Right forelimb (tissue), 1 donor: ENCODE measurements at regions not wholly inside any gene's neighbourhood (a gene's known extent, or its start where the extent isn't known, plus 50 kb on each side); places are given as distances from the start of the nearest gene placed in this dataset.
"Not testable (repeated sequence)": the region's sequence is repeated elsewhere in the genome, so short reads cannot be mapped to it uniquely, and the experiment has no call there.

Source experiments
- DNase-seq: peaks from one replicate; pipeline ENCODE4 v3.0.0-alpha.2; 2018

GRCh38 chr6:74357321-74357720 is 661.3 kb downstream of the CD109 start:
- no peak for DNase-seq

DNA sequence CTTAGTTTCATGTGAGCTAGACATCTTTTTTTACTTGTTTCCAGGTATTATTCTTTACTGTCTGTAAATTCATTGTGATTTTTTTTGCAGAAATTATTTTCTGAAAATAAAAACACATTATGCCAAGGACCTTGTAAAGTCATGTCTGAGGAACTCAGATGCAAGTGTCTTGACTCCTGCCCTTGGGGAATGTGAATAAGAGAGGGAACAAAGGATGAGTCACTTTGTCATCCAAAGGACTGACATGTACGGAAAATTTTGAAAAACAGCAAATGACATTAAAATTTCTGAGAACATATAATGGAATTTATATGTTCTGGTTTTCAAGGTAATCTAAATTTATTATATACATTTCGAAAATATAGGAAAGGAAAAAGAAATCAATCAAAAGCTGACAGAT is 660.4 kb downstream of the CD109 start:
- no peak for DNase-seq

- DNase-seq: peak; percentile 50
Measured at GRCh38 chr6:74346936-74347535, 651.0 kb downstream of the CD109 start.

GRCh38 chr6:74343804-74344203 is 647.8 kb downstream of the CD109 start:
- no peak for DNase-seq

GRCh38 chr6:74343321-74343720 is 647.3 kb downstream of the CD109 start:
- DNase-seq: not testable (repeated sequence)

GRCh38 chr6:74334722-74335121 is 638.7 kb downstream of the CD109 start:
- DNase-seq: no peak

DNA sequence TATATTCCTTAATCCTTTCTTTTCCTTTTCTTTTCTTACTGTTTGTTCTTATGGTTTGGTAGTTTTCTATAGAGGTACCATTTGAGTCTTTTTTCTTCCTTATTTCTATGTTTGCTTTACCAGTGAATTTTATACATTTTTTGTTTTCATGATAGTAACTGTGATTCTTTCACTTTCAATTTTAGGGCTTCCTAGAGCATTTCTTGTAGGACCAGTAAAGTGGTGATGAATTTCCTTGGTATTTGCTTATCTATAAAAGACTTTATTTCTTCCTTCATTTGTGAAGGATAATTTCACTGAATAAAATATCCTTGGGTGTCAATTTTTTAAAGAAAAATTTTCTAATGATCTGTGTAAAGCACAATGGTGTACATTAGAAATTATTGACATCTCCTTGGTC is 637.4 kb downstream of the CD109 start:
- no peak for DNase-seq

DNA sequence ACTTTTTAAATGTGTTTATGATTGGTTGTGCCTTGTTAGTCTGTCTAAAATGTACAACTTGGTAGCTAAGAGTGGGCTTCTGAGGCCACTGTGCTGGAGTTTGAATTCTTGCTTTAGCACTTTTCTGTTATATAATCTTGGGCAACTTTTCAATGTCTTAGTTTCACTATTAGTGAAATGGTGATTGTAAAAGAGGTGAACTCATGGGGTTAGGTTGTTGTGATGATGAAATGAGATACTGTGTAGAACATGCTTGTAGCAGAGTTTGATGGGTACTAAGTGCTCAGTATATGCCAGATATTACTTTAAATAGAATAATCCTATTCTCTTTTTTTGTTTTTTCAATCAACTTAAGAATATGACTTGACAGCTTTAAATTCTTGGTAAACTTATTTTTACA is 624.7 kb downstream of the CD109 start:
- no peak for DNase-seq

- no peak for DNase-seq
Measured at GRCh38 chr6:74320074-74320473, 624.1 kb downstream of the CD109 start.

DNA sequence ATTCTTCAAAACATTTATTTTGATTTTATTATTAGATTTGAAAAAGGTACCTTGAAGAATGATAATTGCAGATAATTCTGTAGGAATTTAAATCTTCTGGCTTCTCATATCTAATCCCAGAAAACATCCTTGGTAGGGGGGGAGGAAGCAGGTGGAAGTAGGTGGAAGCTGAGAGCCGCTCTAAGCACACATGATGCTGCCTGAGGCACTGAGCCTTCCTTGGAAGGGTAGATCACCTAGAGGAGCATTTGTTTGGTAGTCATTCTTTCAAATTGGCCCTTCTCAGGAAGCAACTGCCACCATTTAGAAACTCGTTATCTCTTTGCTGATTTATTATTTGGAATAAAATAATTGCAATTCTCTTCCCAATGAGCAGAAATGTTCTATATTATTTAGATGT is 623.3 kb downstream of the CD109 start:
- DNase-seq: no peak

GRCh38 chr6:74318738-74319137 is 622.7 kb downstream of the CD109 start:
- no peak for DNase-seq

DNA sequence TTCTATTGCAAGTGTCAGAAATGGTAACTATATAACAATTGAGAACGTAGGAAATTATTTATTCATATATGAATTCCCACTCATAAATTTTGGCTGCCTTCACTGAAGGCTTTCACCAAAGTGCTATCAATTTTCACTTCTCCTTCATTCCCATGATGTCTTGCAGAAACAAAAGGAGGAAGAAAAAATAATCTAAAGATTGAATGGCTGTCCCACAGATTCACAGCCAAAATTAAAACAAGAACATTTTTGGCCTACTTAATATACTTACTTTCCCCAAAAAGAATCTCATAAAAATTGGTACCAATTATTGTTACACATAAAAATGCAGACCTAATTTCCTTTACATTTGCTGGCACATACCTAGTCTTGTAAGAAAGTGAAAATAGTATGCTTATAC is 616.1 kb downstream of the CD109 start:
- no peak for DNase-seq

DNA sequence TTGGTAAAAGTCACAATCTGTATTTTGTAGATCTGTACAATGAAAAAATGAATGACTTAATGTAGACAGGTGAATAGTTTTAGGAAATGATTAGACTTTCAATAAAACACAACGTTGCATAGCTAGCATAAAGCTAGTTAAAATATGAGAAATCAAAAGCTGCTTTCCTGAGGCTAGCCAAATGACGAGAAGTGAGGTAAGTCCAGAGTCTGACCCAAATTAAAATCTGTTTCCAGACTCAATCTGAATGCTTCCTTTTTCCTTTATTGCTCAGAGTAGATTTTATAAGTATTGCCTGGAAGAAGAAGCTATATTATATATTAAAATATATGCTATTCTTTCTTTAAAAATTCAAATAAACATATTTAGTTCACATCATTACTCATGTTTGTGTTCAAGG is 615.4 kb downstream of the CD109 start:
- DNase-seq: no peak

- peak; percentile 54 for DNase-seq
Measured at GRCh38 chr6:74289884-74290283, 593.9 kb downstream of the CD109 start.

DNA sequence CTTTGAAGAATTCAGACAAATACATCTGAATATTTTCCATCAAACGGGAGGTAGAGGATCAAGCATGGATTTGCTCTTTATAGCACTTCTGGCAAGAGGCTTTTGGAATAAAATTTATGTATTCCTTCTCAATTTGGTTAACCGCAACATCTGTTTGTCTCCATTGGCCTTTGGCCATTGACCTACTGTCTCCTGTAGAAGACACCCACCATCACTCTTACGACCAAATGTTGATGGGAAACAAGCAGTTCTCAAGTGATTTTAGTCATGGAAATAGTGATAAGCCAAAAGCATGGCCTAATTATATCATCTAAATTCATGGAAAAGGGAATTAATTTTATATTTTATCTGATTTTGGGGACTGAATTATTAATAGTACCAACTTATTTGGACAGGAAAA is 591.9 kb downstream of the CD109 start:
- no peak for DNase-seq

DNA sequence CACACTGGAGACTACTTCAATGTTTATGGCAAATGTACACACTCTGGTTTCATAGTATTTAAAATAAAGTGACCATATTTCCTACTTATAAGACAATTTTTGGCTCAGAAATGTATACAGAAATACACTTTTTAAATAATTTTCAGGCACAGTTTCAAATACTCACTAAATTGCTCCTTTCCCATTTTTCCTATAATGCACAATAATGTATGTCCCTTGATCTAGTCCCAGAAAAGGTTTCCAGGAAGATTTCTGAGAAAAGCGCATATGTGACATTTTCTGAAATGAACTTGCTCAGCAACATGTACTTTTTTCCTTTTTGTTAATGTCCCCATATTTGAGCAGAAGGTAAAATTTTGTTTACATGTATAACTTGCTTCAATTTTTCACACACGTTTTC is 591.4 kb downstream of the CD109 start:
- no peak for DNase-seq

DNA sequence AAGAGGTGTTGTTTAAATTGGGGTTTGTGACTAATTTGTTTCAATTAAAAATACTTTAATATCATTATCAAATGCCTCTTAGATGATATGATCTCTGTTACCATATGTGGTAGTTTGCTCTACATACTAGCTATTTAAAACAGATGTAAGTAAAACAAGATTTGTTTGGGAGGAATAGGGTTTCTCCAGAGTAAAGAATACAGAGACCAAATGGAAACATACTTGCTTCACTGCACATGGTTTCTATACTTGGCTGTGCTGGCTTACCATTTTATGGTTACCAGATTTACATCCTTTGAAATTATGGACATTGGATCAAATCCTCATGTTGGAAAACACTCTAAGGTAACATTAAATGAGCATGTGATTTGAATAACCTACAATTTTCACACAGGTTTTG is 588.3 kb downstream of the CD109 start:
- DNase-seq: no peak

GRCh38 chr6:74283532-74283931 is 587.5 kb downstream of the CD109 start:
- DNase-seq: no peak

GRCh38 chr6:74282143-74282689 is 586.2 kb downstream of the CD109 start:
- no peak for DNase-seq

- DNase-seq: no peak
Measured at GRCh38 chr6:74280130-74280692, 584.2 kb downstream of the CD109 start.

DNA sequence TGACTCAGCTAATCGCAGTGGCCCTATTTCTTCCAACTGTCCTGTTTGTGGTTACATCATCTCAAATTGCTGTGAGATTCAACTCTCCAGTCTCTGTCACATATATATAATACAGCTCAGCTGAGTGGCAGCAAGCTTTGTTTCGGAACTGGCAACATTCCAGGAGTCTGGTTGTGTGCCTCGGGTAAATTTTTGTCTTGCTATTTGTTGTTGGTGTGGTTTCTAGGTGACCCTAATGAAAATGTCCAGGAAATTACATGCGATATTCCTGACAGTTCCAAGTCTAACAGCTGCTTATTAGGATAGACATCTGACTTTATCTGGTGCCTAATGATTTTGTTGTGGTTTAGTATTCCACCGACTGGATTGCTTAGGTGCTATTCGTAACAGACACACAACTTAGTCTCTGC is 581.8 kb downstream of the CD109 start:
- DNase-seq: peak; percentile 56

DNA sequence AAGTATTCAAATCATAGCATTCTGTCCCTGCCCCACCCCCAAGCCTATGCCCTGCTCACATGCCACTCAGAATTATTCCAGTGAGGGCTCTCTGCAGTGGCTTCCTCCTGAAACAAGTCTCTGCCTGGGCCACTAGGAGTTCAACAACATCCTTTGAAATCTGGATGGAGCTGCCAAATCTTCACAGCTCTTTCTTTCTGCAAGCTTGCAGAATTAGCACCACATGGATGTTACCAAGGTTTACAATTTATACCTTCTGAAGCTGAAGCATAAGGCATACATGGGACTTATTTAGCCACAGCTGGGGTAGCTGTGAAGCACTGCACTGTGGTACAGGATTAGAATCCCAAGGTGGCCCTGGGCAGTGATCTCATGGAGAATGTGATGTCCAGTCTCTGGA is 577.5 kb downstream of the CD109 start:
- no peak for DNase-seq

GRCh38 chr6:74269600-74269858 is 573.5 kb downstream of the CD109 start:
- no peak for DNase-seq

GRCh38 chr6:74268815-74269599 is 573.0 kb downstream of the CD109 start:
- no peak for DNase-seq

- no peak for DNase-seq
Measured at GRCh38 chr6:74259981-74260380, 564.0 kb downstream of the CD109 start.
